Retinal pigment epithelial cell (primary cell): ENCODE measurements at regions not wholly inside any gene's neighbourhood (a gene's known extent, or its start where the extent isn't known, plus 50 kb on each side); places are given as distances from the start of the nearest gene placed in this dataset.

ENCODE experiments used
- DNase-seq: peaks from one replicate; pipeline ENCODE4 v3.0.0-alpha.2; 2010; ENCODE audit warnings: low read depth
- H3K4me3 ChIP-seq: 2 replicates; pipeline ENCODE4 v1.5.1; 2011; ENCODE audit warnings: mild to moderate bottlenecking, low read length, control low read depth, moderate library complexity
- TF ChIP-seq, protein P1 (sequence below): conservative IDR thresholded peaks from 2 replicates; pipeline ENCODE4 v1.5.1; 2011; ENCODE audit warnings: low read depth, low read length, control low read depth, inconsistent platforms

DNA sequence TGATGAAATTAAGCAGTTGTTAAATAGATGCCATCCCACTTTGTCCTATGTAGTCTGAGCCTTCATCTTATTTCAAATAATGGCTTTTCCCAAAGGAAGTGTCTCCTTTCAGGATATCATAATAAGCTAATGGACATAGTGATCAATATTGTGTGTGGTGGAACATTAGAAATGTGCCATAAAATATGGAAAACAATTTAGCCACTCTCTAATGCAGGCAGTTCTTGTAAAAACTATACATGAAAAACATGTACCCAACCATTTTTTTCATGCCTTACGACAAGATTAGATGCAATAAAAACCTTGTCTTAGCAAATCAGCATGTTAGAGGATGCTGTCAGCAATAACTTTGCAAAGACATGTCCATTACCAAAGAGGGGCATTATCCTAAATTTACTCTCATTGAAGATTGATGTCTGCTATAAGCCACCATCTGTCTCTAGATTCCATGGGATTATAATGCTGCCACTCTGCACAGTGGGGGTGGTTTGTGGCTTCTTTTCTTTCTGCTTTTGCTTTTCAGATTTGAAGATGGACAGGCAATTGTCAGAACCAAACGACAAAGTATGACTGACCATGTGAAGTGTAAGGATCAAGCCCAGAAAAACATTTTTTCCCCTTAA, 724.0 kb upstream of the ZNF608 start:
- TF ChIP-seq, protein P1, sequence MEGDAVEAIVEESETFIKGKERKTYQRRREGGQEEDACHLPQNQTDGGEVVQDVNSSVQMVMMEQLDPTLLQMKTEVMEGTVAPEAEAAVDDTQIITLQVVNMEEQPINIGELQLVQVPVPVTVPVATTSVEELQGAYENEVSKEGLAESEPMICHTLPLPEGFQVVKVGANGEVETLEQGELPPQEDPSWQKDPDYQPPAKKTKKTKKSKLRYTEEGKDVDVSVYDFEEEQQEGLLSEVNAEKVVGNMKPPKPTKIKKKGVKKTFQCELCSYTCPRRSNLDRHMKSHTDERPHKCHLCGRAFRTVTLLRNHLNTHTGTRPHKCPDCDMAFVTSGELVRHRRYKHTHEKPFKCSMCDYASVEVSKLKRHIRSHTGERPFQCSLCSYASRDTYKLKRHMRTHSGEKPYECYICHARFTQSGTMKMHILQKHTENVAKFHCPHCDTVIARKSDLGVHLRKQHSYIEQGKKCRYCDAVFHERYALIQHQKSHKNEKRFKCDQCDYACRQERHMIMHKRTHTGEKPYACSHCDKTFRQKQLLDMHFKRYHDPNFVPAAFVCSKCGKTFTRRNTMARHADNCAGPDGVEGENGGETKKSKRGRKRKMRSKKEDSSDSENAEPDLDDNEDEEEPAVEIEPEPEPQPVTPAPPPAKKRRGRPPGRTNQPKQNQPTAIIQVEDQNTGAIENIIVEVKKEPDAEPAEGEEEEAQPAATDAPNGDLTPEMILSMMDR, result no peak
- no peak overlapping the region for H3K4me3 ChIP-seq
- DNase-seq, result no peak

DNA sequence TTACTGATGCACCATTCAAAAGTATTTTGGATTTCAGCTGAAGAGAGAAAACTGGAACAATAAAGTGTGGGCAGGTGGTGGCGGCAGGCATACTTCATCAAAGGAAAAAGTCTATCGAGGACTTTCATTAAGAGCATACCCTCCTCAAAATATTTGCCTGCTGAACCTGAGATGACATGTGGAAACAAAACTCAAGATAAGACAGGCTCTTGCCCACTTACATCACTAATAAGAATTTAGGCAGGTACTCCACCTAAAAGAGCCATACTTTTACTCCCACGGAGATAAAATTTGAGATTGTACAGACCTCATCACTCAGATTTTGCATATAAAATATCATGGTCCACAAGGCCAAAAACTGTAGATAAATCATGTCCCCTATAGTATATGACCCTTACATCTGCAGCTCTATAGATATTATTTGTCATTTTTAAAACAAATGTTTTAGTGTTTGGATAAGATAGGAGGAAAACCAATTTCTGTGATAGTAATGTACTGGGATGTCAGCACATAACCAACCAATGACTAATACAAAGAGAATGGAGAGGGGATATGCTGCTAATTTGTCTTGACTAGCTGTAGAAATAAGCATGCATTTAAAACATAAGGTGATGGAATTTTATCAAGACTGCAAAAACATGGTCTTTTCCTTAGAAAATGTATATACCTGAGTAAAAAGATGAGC, 730.6 kb upstream of the ZNF608 start:
- TF ChIP-seq, protein P1, result no peak
- DNase-seq, result no peak
- H3K4me3 ChIP-seq, result no peak overlapping the region

DNA sequence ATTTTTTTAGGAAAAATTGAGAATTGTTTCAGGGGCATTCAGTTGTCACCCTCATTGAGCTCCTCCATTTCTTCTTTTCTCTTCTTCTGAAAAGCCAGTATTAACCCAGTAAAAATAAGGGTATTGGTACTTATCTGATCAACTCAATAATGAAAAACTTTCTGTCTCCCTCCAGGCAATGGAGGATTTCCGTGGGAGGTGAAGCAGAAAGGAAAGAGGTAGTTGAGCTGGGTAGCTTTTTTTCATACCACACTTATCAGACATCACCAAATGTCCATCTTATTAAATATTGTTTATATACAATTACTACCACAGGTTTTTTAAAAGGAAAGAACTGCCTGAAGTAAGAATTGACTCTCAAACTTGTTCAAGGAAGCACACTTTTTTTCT, 731.1 kb upstream of the ZNF608 start:
- H3K4me3 ChIP-seq, result no peak overlapping the region
- TF ChIP-seq, protein P1, result no peak
- no peak for DNase-seq

DNA sequence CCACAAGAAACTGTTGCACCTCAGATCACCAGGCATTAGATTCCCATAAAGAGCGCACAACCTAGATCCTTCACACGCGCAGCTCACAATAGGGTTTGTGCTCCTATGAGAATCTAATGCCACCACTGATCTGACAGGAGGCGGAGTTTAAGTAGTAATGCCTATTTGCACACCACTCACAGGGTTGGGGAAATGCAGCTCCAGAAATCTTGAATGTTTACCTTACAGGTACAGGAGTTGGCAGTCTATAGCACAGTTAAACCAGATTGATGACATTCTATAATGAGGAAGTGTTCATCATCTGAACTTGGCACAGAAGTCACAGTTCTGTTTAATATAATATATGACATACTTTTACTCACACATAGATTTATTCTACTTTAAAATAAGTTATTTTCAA, 732.2 kb upstream of the ZNF608 start:
- no peak for DNase-seq
- H3K4me3 ChIP-seq, result no peak overlapping the region
- TF ChIP-seq, protein P1, result no peak

DNA sequence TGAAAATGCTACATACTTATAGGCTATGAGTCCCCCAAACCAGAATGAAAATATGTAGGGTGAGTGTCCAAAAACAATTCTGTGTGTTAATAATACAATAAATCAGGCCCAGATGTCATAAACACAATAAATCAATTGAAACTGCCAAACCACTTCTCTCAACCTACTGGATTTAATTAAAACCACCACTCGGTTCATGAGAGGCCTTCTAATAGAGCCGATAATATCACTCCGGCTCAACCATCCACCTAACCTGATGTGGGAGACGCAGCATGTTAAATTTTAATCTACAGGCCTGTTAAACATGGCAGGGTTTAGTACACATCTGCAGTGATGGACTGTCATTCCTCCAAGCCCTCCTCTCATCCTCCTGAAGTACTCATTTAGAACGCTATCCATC, 734.5 kb upstream of the ZNF608 start:
- H3K4me3 ChIP-seq, result no peak overlapping the region
- DNase-seq, result no peak
- TF ChIP-seq, protein P1, result no peak

DNA sequence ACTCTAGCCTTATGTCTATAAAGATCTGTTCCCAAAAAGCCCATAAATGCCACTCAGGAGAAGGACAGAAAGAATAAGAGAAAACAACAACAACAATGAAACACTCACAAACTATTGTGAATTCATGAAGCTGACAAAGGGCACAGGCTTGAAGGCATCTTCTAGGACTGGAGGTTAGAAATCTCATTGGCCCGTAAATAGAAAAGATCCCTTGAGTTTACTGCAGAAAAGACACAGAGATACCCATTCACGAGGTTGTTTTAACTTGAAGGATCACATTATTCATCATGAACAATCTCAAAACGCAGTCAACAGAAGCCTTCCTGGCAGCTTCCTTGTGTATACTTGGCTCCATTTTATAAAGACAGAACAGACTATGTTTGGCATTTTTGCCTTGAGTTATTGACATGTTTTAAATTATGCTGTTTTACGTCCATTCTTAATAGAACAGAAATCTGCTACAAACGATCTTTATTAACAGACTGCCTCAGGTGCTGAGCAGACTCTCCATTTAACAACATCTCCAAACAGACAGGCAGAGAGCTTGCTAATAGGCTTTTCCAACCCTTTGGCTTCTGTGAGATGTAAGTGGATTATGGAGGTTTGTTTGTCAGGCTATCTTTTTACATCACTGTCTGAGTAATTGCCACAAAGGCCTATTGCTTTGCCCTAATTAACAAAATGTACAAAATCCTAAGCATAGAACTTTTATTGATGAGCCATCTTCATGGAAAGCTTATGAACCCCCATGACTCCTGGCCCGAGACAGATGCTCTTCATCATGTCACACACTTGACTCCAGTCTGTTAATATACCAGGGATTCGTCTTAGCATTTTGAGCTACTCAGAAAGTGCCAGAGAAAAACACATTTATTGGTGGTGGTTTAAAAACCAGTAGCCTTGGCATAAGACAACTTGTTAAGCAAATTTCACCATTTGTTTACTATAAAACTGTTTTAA, 735.3 kb upstream of the ZNF608 start:
- no peak overlapping the region for H3K4me3 ChIP-seq
- TF ChIP-seq, protein P1, result no peak
- DNase-seq, result peak; percentile 50
